NCI-H510A (cell line): ENCODE measurements at regions not wholly inside any gene's neighbourhood (a gene's known extent, or its start where the extent isn't known, plus 50 kb on each side); places are given as distances from the start of the nearest gene placed in this dataset.
"Not testable (repeated sequence)": the region's sequence is repeated elsewhere in the genome, so short reads cannot be mapped to it uniquely, and the experiment has no call there.

Experiments
- DNase-seq: peaks from one replicate; lab custom pipeline; 2025; lab: John Stamatoyannopoulos, UW

GRCh38 chr4:82301390-82301789, 72.4 kb downstream of the HNRNPD start:
- DNase-seq = not testable (repeated sequence)

GRCh38 chr4:82293304-82293703, 80.5 kb downstream of the HNRNPD start:
- DNase-seq = no peak

GRCh38 chr4:82287720-82288119, 86.1 kb downstream of the HNRNPD start:
- DNase-seq = no peak

- peak; percentile 93 for DNase-seq
These were observed 88.7 kb downstream of the HNRNPD start for GRCh38 chr4:82284858-82285805.

- DNase-seq = no peak
These were observed 89.3 kb downstream of the HNRNPD start for GRCh38 chr4:82284475-82284857.

- DNase-seq = no peak
These were observed 90.9 kb downstream of the HNRNPD start for GRCh38 chr4:82282875-82283274.

- DNase-seq = not testable (repeated sequence)
These were observed 94.2 kb downstream of the HNRNPD start for GRCh38 chr4:82279550-82279949.

- DNase-seq = no peak
These were observed 97.5 kb downstream of the HNRNPD start for GRCh38 chr4:82276332-82276640.

GRCh38 chr4:82275431-82276331, 98.1 kb downstream of the HNRNPD start:
- DNase-seq = no peak

GRCh38 chr4:82274700-82275099, 99.1 kb downstream of the HNRNPD start:
- not testable (repeated sequence) for DNase-seq

GRCh38 chr4:82272523-82272922, 101.3 kb downstream of the HNRNPD start:
- DNase-seq = not testable (repeated sequence)

GRCh38 chr4:82271915-82272480, 101.8 kb downstream of the HNRNPD start:
- DNase-seq = peak; percentile 12

- no peak for DNase-seq
These were observed 105.0 kb downstream of the HNRNPD start for GRCh38 chr4:82268826-82269193.

- DNase-seq = peak; percentile 36
These were observed 105.6 kb downstream of the HNRNPD start for GRCh38 chr4:82268050-82268825.

- no peak for DNase-seq
These were observed 106.3 kb downstream of the HNRNPD start for GRCh38 chr4:82267506-82267905.

GRCh38 chr4:82266345-82266744, 107.4 kb downstream of the HNRNPD start:
- DNase-seq = no peak

GRCh38 chr4:82261084-82261483, 112.7 kb downstream of the HNRNPD start:
- DNase-seq = no peak

- no peak for DNase-seq
These were observed 113.2 kb downstream of the HNRNPD start for GRCh38 chr4:82260632-82261031.

GRCh38 chr4:82256718-82257117, 117.1 kb downstream of the HNRNPD start:
- no peak for DNase-seq

GRCh38 chr4:82255657-82256056, 118.1 kb downstream of the HNRNPD start:
- no peak for DNase-seq

GRCh38 chr4:82248903-82249632, 124.7 kb downstream of the HNRNPD start:
- no peak for DNase-seq
